ENCODE measurements at regions not wholly inside any gene's neighbourhood (a gene's known extent, or its start where the extent isn't known, plus 50 kb on each side); places are given as distances from the start of the nearest gene placed in this dataset.
"Not testable (repeated sequence)": the region's sequence is repeated elsewhere in the genome, so short reads cannot be mapped to it uniquely, and the experiment has no call there.

DNA sequence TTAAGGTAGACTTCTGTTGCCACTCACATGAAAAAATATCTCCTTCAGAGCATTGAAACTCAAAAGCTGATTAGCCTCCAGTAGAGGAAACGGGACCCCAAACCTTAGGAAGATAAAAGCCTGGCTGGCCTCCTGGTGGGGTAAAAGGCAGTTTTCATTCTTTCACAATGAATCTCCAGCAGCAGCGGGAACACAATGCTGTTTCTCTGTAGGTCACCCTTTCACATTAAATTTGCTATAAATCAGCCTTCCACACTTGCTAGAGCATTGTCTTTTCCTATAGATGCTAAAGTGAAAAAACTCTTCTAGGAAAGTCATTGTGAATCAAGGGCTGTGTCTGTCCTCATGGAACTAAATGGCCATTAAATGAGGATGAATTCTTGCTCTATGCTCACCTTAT is 207.3 kb upstream of the MAGEB2 start:
- no peak overlapping the region for H3K4me3 ChIP-seq (ENCODE audit: insufficient read depth, low read depth, low read length)
- peak; percentile 7 for DNase-seq
- no peaks in the 10 kb centered on the region for H3K36me3 ChIP-seq (replicated peaks; ENCODE audit: control insufficient read depth, insufficient read depth, low read length)
- H3K27me3 ChIP-seq (ENCODE audit: control insufficient read depth, insufficient read depth, low read length), result no peaks in the 10 kb centered on the region

- Histone ChIP-seq H3K4me3 (ENCODE audit: insufficient read depth, low read depth, low read length) (no peak overlapping the region), H3K36me3 (replicated peaks; ENCODE audit: control insufficient read depth, insufficient read depth, low read length) (no peaks in the 10 kb centered on the region), H3K27me3 (ENCODE audit: control insufficient read depth, insufficient read depth, low read length) (no peaks in the 10 kb centered on the region)
- no peak for DNase-seq
Measured at GRCh38 chrX:30010471-30010870, 204.9 kb upstream of the MAGEB2 start.

- Histone ChIP-seq H3K36me3 (replicated peaks; ENCODE audit: control insufficient read depth, insufficient read depth, low read length) (no peaks in the 10 kb centered on the region), H3K27me3 (ENCODE audit: control insufficient read depth, insufficient read depth, low read length) (no peaks in the 10 kb centered on the region), H3K4me3 (ENCODE audit: insufficient read depth, low read depth, low read length) (no peak overlapping the region)
- no peak for DNase-seq
Measured at GRCh38 chrX:30015440-30015839, 199.9 kb upstream of the MAGEB2 start.

- Histone ChIP-seq H3K4me3 (ENCODE audit: insufficient read depth, low read depth, low read length) (no peak overlapping the region), H3K36me3 (replicated peaks; ENCODE audit: control insufficient read depth, insufficient read depth, low read length) (no peaks in the 10 kb centered on the region), H3K27me3 (ENCODE audit: control insufficient read depth, insufficient read depth, low read length) (no peaks in the 10 kb centered on the region)
- DNase-seq, result no peak
Measured at GRCh38 chrX:30027636-30028035, 187.7 kb upstream of the MAGEB2 start.

DNA sequence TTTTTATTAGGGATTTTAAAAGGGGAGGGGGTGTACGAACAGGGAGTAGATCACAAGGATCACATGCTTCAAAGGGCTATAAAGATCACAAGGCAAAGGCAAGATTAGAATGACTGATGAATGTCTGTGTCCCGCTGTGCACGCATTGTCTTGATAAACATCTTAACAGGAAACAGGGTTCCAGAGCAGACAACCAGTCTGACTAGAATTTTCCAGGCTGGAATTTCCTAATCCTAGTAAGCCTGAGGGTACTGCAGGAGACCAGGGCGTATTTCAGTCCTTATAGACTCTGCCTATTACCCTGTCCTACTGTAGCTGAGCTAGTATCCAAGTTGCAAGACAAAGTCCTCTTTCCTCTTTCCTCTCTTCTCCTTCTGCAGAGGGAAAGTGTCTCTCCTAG is 179.0 kb upstream of the MAGEB2 start:
- H3K4me3 ChIP-seq (ENCODE audit: insufficient read depth, low read depth, low read length); H3K27me3 ChIP-seq (ENCODE audit: control insufficient read depth, insufficient read depth, low read length); DNase-seq; H3K36me3 ChIP-seq (replicated peaks; ENCODE audit: control insufficient read depth, insufficient read depth, low read length): not testable (repeated sequence)

DNA sequence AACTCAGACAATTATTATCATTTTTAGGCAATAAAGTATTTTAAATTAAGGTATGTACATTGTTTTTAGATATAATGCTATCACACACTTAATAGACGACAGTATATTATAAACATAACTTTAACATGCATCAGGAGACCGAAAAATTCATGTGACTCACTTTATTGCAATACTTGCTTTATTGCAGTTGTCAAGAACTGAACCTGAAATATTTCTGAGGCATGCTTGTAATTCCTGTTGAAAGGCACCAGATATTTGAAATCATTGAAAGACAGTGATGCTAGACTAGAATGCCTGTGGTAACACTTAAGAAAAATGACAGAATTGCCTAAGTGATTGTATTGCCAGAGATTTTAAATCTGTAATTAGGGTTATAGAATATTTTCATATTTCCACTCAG is 175.6 kb upstream of the MAGEB2 start:
- Histone ChIP-seq H3K4me3 (ENCODE audit: insufficient read depth, low read depth, low read length) (no peak overlapping the region), H3K27me3 (ENCODE audit: control insufficient read depth, insufficient read depth, low read length) (no peaks in the 10 kb centered on the region), H3K36me3 (replicated peaks; ENCODE audit: control insufficient read depth, insufficient read depth, low read length) (no peaks in the 10 kb centered on the region)
- DNase-seq, result no peak

DNA sequence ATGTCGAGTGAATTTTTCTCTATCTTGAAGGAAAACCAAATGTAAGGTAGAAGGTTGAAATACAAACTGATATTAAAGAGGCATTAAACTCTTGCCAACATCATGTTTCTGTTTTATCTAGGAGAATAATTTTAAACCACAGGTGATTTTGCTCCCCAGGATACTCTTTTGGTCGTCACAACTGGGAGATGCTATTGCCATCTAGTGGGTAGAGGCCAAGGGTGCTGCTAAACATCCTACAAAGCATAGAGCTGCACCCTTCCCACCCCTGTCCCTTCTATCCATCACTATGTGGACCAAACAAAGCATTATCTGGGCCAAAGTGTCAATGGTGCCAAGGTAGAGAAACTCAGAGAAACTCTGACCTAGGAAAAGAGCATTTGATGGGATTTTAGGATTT is 154.6 kb upstream of the MAGEB2 start:
- peak; percentile 19 for DNase-seq
- no peak overlapping the region for H3K4me3 ChIP-seq (ENCODE audit: insufficient read depth, low read depth, low read length)
- H3K27me3 ChIP-seq (ENCODE audit: control insufficient read depth, insufficient read depth, low read length), result no peaks in the 10 kb centered on the region
- H3K36me3 ChIP-seq (replicated peaks; ENCODE audit: control insufficient read depth, insufficient read depth, low read length), result no peaks in the 10 kb centered on the region

- H3K27me3 ChIP-seq (ENCODE audit: control insufficient read depth, insufficient read depth, low read length), result no peaks in the 10 kb centered on the region
- DNase-seq, result no peak
Measured at GRCh38 chrX:30065226-30065625, 150.1 kb upstream of the MAGEB2 start.

GRCh38 chrX:30067677-30068076 is 147.7 kb upstream of the MAGEB2 start:
- DNase-seq, result no peak
- H3K27me3 ChIP-seq (ENCODE audit: control insufficient read depth, insufficient read depth, low read length), result no peaks in the 10 kb centered on the region
- no peaks in the 10 kb centered on the region for H3K36me3 ChIP-seq (replicated peaks; ENCODE audit: control insufficient read depth, insufficient read depth, low read length)
- H3K4me3 ChIP-seq (ENCODE audit: insufficient read depth, low read depth, low read length), result no peak overlapping the region

More at GRCh38 chrX:30065226-30065625, 150.1 kb upstream of the MAGEB2 start:
- H3K36me3 ChIP-seq (replicated peaks; ENCODE audit: control insufficient read depth, insufficient read depth, low read length), result no peaks in the 10 kb centered on the region
- no peak overlapping the region for H3K4me3 ChIP-seq (ENCODE audit: insufficient read depth, low read depth, low read length)

- Histone ChIP-seq H3K36me3 (replicated peaks; ENCODE audit: control insufficient read depth, insufficient read depth, low read length) (no peaks in the 10 kb centered on the region), H3K4me3 (ENCODE audit: insufficient read depth, low read depth, low read length) (no peak overlapping the region), H3K27me3 (ENCODE audit: control insufficient read depth, insufficient read depth, low read length) (no peaks in the 10 kb centered on the region)
- DNase-seq, result no peak
Measured at GRCh38 chrX:30085571-30085970, 129.8 kb upstream of the MAGEB2 start.

GRCh38 chrX:30111431-30111830 is 103.9 kb upstream of the MAGEB2 start:
- no peak for DNase-seq
- Histone ChIP-seq H3K27me3 (ENCODE audit: control insufficient read depth, insufficient read depth, low read length) (no peaks in the 10 kb centered on the region), H3K36me3 (replicated peaks; ENCODE audit: control insufficient read depth, insufficient read depth, low read length) (no peaks in the 10 kb centered on the region), H3K4me3 (ENCODE audit: insufficient read depth, low read depth, low read length) (no peak overlapping the region)

DNA sequence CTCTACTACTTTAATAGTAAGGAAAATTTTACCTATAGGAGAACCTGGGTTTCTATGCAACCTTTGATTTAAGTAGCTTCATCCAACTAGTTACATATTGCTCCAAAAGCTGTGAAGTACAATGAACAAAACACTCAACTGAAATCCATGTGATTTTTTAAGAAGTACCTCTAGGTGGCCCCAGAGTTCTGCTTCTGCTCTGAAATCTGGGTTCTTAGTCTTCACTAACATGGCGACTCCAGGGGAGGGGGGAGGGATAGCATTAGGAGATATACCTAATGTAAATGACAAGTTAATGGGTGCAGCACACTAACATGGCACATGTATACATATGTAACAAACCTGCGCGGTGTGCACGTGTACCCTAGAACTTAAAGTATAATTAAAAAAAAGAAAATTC is 73.4 kb upstream of the MAGEB2 start:
- no peak overlapping the region for H3K4me3 ChIP-seq (ENCODE audit: insufficient read depth, low read depth, low read length)
- no peaks in the 10 kb centered on the region for H3K27me3 ChIP-seq (ENCODE audit: control insufficient read depth, insufficient read depth, low read length)
- DNase-seq, result peak; percentile 46
- no peaks in the 10 kb centered on the region for H3K36me3 ChIP-seq (replicated peaks; ENCODE audit: control insufficient read depth, insufficient read depth, low read length)

DNA sequence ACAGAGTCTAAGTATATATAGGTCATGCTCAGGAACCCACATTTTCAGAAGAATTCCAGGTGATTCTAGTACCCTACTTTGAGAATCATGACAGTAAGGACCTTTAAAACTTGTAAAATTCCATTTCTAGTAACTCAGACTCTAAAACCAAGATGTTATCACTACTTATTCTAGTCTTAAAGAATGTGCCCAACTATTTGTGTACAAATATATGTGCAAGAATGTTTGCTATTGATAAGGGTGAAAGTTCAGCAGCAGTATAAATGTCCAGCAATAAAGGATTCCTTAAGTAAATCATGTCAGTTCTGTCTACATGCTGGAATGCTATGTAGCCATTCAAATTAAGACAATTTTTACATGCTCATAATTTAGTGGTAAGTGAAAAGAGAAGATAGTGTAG is 71.1 kb upstream of the MAGEB2 start:
- no peaks in the 10 kb centered on the region for H3K36me3 ChIP-seq (replicated peaks; ENCODE audit: control insufficient read depth, insufficient read depth, low read length)
- H3K4me3 ChIP-seq (ENCODE audit: insufficient read depth, low read depth, low read length), result no peak overlapping the region
- H3K27me3 ChIP-seq (ENCODE audit: control insufficient read depth, insufficient read depth, low read length), result no peaks in the 10 kb centered on the region
- no peak for DNase-seq

GRCh38 chrX:30144971-30145731 is 70.2 kb upstream of the MAGEB2 start:
- Histone ChIP-seq H3K27me3 (ENCODE audit: control insufficient read depth, insufficient read depth, low read length) (no peaks in the 10 kb centered on the region), H3K4me3 (ENCODE audit: insufficient read depth, low read depth, low read length) (no peak overlapping the region), H3K36me3 (replicated peaks; ENCODE audit: control insufficient read depth, insufficient read depth, low read length) (no peaks in the 10 kb centered on the region)
- no peak for DNase-seq

DNA sequence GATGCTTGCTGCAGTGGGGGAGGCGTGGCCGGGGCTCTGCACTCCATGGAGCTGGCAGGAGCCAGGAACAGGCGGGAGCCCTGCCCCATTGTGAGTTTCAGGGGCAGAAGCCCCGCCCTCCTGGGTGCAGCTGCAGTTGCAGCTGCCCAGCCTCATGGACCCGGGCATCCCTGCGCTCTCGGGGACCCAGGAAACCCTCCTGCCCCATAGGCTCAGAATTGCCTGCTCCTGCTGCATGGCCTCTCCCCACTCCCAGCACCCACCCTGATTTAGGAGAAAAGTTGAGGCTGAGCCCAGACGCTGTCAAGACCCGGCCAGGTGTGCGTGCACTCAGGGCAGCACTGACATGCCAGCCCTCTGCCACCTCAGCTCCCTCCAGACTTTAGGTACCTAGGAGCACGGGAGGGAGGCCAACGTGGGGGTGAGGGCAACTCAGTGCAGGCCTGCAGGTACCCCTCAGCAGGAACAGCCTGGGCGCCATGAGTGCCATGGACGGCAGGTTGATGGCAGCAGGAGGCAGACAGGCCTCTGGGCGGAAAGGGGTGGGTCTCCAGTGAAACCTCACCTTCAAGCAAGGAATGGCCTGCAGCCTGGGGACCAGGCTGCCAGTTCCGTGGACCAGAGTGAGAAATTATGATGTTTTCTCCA is 67.2 kb upstream of the MAGEB2 start:
- no peaks in the 10 kb centered on the region for H3K27me3 ChIP-seq (ENCODE audit: control insufficient read depth, insufficient read depth, low read length)
- H3K36me3 ChIP-seq (replicated peaks; ENCODE audit: control insufficient read depth, insufficient read depth, low read length), result no peaks in the 10 kb centered on the region
- DNase-seq, result no peak
- H3K4me3 ChIP-seq (ENCODE audit: insufficient read depth, low read depth, low read length), result no peak overlapping the region

Measured in H7 (cell line).